ENCODE measurements at regions not wholly inside any gene's neighbourhood (a gene's known extent, or its start where the extent isn't known, plus 50 kb on each side); places are given as distances from the start of the nearest gene placed in this dataset.

GRCh38 chr5:164593982-164594381 is 1088.6 kb downstream of the MAT2B start:
- TF ChIP-seq POLR2A (IDR thresholded peaks at IDR 0.05; ENCODE audit: low read length), result no peak
- TF ChIP-seq GATA1 (IDR thresholded peaks at IDR 0.05; ENCODE audit: low read depth, low read length), result no peak
